ENCODE measurements at regions not wholly inside any gene's neighbourhood (a gene's known extent, or its start where the extent isn't known, plus 50 kb on each side); places are given as distances from the start of the nearest gene placed in this dataset.

GRCh38 chr16:19980632-19981265, 92.9 kb downstream of the GPR139 start:
- Mint-ChIP-seq H3K27ac (ENCODE audit: unreplicated experiment) (no peak overlapping the region), H3K27me3 (ENCODE audit: unreplicated experiment) (no peaks in the 10 kb centered on the region), H3K36me3 (ENCODE audit: low read depth, unreplicated experiment) (no peaks in the 10 kb centered on the region), H3K4me3 (ENCODE audit: unreplicated experiment) (no peak overlapping the region), H3K9me3 (ENCODE audit: unreplicated experiment) (no peaks in the 10 kb centered on the region), H3K4me1 (ENCODE audit: unreplicated experiment) (no peaks in the 10 kb centered on the region)
- peak; percentile 61 for TF ChIP-seq CTCF (IDR thresholded peaks at IDR 0.05; ENCODE audit: unreplicated experiment)
- DNase-seq (ENCODE audit: low spot score): peak; percentile 12

GRCh38 chr16:19979638-19980037, 94.1 kb downstream of the GPR139 start:
- TF ChIP-seq CTCF (IDR thresholded peaks at IDR 0.05; ENCODE audit: unreplicated experiment): no peak
- Mint-ChIP-seq H3K27me3 (ENCODE audit: unreplicated experiment) (no peaks in the 10 kb centered on the region), H3K9me3 (ENCODE audit: unreplicated experiment) (no peaks in the 10 kb centered on the region), H3K4me3 (ENCODE audit: unreplicated experiment) (no peak overlapping the region), H3K27ac (ENCODE audit: unreplicated experiment) (no peak overlapping the region), H3K36me3 (ENCODE audit: low read depth, unreplicated experiment) (no peaks in the 10 kb centered on the region), H3K4me1 (ENCODE audit: unreplicated experiment) (no peaks in the 10 kb centered on the region)
- DNase-seq (ENCODE audit: low spot score): no peak

- Mint-ChIP-seq H3K4me3 (ENCODE audit: unreplicated experiment) (no peak overlapping the region), H3K27me3 (ENCODE audit: unreplicated experiment) (no peaks in the 10 kb centered on the region), H3K36me3 (ENCODE audit: low read depth, unreplicated experiment) (no peaks in the 10 kb centered on the region), H3K9me3 (ENCODE audit: unreplicated experiment) (no peaks in the 10 kb centered on the region), H3K4me1 (ENCODE audit: unreplicated experiment) (no peaks in the 10 kb centered on the region), H3K27ac (ENCODE audit: unreplicated experiment) (no peak overlapping the region)
- DNase-seq (ENCODE audit: low spot score): no peak
- no peak for TF ChIP-seq CTCF (IDR thresholded peaks at IDR 0.05; ENCODE audit: unreplicated experiment)
Measured at GRCh38 chr16:19974607-19975006, 90.0 kb upstream of the GPRC5B start.

- no peak for TF ChIP-seq CTCF (IDR thresholded peaks at IDR 0.05; ENCODE audit: unreplicated experiment)
- H3K9me3 Mint-ChIP-seq (ENCODE audit: unreplicated experiment): no peaks in the 10 kb centered on the region
- no peak overlapping the region for H3K4me3 Mint-ChIP-seq (ENCODE audit: unreplicated experiment)
- no peak for DNase-seq (ENCODE audit: low spot score)
- H3K4me1 Mint-ChIP-seq (ENCODE audit: unreplicated experiment): peaks cover 3% of the 10 kb centered on the region
- H3K27me3 Mint-ChIP-seq (ENCODE audit: unreplicated experiment): no peaks in the 10 kb centered on the region
- no peaks in the 10 kb centered on the region for H3K36me3 Mint-ChIP-seq (ENCODE audit: low read depth, unreplicated experiment)
- H3K27ac Mint-ChIP-seq (ENCODE audit: unreplicated experiment): no peak overlapping the region
Measured at GRCh38 chr16:19972111-19972510, 87.5 kb upstream of the GPRC5B start.

- no peak overlapping the region for H3K4me3 Mint-ChIP-seq (ENCODE audit: unreplicated experiment)
- no peak for DNase-seq (ENCODE audit: low spot score)
- no peaks in the 10 kb centered on the region for H3K9me3 Mint-ChIP-seq (ENCODE audit: unreplicated experiment)
- no peak overlapping the region for H3K27ac Mint-ChIP-seq (ENCODE audit: unreplicated experiment)
- H3K36me3 Mint-ChIP-seq (ENCODE audit: low read depth, unreplicated experiment): no peaks in the 10 kb centered on the region
- TF ChIP-seq CTCF (IDR thresholded peaks at IDR 0.05; ENCODE audit: unreplicated experiment): no peak
- peaks cover 3% of the 10 kb centered on the region for H3K4me1 Mint-ChIP-seq (ENCODE audit: unreplicated experiment)
- H3K27me3 Mint-ChIP-seq (ENCODE audit: unreplicated experiment): no peaks in the 10 kb centered on the region
Measured at GRCh38 chr16:19968891-19969683, 84.4 kb upstream of the GPRC5B start.

All from endothelial cell (in vitro differentiated cells).